COLO668 (cell line): ENCODE measurements at regions not wholly inside any gene's neighbourhood (a gene's known extent, or its start where the extent isn't known, plus 50 kb on each side); places are given as distances from the start of the nearest gene placed in this dataset.
"Not testable (repeated sequence)": the region's sequence is repeated elsewhere in the genome, so short reads cannot be mapped to it uniquely, and the experiment has no call there.

Source experiments
- DNase-seq: peaks from one replicate; lab custom pipeline; 2025; ENCODE audit not compliant: unreplicated experiment; lab: John Stamatoyannopoulos, UW

DNA sequence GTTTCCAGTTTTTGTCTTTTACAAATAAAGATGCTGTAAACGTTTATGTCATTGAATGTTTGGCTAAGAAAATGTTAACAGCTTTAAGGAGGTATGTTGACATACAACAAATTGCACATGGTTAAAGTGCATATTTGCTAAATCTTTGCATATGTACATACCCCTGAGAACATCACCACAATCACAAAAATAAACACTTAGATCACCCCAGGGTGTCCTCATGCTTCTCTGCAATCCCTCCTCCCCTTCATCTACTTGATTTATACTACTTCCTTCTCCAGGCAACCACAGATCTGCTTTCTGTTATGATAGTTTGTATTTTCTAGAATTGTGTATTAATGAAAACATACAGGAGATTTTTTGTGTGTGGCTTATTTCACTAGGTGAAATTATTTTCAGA lies 209.5 kb downstream of the GLRX3 start:
- DNase-seq = no peak

DNA sequence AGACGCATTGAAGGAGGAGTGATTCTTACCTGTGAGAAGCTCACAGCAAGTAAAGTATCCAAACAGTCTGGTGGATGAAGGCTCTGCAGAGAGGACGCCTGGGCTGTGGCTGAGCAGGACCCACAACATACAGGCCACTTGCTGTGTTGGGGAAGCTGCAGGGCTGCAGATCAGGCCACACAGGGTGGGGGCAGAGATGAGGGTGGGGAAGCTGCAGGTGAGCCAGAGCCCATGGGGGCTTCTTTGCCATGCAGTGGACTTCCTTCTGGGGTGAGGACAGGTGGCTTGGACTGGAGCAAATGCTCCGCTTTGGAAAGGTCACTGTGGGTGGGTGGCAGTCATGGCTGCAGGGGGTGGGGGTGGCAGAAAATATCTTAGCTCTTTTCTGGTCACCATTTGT lies 214.8 kb downstream of the GLRX3 start:
- no peak for DNase-seq

DNA sequence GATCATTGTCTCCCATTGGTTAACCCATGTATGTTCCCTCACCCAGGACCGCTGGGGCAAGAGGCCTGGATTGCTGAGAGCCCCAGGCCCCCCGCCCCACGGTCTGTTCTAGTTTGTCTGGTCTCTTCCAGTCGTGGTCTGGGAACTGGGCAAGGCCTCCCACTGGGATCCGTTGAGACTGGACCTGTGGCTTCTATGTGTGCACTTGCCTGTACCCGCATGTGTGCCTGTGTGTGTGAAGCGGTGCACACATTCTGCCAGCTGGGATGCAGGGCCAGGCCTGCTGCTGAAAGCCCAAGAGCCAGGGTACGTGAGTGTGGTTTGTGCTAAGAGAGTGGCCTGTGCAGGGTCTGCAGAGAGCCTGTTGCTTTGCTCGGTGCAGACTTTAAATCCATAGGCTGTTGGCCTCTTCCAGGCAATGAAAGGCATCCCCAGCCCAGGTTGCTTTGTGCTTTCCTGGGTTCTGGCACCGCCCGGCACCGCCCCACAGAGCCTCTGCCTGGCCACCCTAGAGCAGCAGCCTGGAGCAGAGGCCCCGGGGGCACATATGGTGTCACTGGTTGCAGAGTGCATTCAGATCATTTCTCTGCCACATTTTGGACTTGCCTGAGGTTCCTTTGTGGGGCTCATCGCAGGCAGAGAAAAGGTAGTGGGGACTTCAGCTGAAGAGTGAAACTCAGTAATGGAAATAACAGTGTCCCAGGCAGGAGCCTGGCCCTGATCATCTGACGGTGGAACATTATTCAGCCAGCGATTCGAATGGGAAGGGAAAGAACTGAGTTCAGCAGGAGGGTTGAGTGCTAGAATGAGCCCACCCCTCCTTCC lies 215.5 kb downstream of the GLRX3 start:
- no peak for DNase-seq

- DNase-seq = no peak
Observed at GRCh38 chr10:130352291-130352645, 216.1 kb downstream of the GLRX3 start.

GRCh38 chr10:130353928-130354572 lies 217.9 kb downstream of the GLRX3 start:
- DNase-seq = no peak

DNA sequence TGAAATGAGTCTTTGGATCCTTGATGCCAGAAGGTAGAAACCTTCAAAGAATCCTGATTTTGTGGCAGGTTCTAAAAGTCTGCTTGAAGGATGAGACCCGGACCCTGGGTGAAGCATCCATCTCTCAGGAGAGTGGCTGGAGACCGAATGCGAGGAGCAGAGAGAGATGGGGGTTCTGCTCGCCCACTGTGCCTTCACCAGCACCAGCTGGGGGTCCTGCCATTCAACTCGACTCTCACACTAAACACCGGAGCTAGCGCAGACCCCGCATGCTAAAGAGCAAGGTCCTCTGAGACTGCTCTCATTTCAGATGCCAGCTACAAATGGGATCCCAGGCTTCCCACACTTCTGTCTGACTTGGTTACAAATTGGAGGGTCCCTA lies 218.4 kb downstream of the GLRX3 start:
- DNase-seq = no peak

DNA sequence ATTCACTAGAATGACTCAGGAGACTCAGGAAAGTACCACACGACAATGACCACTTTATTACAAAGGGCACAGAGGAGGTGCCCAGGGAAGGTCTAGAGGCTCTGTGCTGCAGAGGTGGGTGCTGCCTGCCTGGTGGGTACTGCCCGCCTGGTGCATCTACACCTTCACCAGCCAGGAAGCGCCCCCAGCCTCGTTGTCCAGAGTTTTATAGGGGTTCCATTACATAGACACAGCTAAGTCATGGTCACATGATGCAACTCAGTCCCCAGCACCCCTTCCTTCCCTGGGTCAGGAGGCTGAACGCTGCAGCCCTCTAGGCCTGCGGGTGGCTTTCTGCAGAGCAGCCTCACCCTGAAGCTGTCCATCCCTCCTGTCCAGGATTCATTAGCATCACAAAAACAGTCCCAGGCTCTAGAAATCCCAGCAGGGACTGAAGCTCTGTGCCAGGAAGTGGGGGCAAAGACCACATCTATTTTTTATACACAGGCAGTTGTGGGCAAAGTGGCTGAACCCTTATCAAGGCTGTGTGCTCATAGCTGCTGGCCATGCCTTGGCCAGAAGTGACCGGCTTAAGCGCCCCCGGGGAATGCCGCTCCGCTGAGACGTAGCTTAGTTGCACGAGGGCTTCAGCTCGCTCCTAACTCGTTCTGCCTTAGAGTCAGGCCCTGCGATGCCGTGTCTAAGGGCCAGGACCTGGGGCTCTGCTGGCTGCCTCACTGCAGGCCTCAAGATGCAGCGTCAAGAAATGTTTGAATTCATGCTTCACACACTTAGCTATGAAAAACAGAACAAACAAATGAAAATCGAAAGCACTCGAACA lies 219.0 kb downstream of the GLRX3 start:
- no peak for DNase-seq

GRCh38 chr10:130356429-130356828 lies 220.2 kb downstream of the GLRX3 start:
- not testable (repeated sequence) for DNase-seq

GRCh38 chr10:130357226-130357625 lies 221.0 kb downstream of the GLRX3 start:
- DNase-seq = no peak

- no peak for DNase-seq
Observed at GRCh38 chr10:130357951-130358350, 221.8 kb downstream of the GLRX3 start.

DNA sequence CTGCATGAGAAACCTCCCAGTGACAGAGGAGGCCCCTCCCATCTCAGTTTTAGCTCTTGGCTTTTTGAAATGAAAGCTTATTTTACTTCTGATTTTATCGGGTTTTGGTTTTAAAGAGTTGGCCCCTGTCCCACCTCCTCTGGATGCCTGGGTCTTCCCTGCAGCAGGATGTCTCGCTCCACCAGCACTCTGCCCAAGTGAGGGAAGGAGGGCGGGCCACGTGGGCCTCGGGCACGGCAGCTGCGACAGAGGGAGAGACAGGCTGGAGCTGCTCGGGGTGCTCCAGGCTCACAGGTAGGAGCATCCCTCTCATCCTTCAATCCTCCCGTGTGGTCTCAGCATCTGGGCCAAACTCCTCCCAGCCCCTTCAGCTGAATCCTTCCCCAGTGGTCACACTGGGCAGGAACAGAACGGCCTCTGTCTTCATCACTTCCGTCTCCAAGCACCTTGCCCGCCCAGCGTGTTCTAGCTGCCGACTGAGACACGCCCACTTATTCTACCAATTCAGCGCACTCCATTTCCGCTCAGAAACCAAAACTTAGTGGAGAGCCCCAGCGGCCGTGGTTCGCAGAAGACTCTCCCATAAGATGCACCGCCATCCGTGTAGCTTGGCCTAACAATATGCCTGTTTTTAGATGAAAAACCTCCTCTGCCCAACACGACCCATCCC lies 222.9 kb downstream of the GLRX3 start:
- no peak for DNase-seq

DNA sequence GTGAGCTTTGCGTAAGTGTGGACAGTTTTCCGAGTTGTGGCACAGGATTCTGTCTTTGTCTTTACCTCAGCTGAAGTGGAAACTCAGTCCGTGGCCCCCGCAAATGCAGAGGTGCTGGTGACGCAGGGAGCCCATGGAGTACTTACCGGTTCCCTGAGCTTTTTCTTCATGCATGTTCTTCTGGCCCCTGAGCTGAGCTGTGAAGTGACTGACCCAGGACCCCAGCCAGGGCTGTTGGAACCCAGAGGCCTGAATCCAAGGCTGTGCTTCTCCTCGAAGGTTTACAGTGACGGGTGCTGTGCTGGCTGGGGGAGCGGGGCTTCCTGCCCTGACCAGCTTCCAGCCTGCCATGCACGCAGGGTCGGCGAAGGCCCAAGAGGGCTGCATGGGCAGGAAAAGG lies 223.5 kb downstream of the GLRX3 start:
- DNase-seq = no peak

- DNase-seq = no peak
Observed at GRCh38 chr10:130360826-130361311, 224.7 kb downstream of the GLRX3 start.

DNA sequence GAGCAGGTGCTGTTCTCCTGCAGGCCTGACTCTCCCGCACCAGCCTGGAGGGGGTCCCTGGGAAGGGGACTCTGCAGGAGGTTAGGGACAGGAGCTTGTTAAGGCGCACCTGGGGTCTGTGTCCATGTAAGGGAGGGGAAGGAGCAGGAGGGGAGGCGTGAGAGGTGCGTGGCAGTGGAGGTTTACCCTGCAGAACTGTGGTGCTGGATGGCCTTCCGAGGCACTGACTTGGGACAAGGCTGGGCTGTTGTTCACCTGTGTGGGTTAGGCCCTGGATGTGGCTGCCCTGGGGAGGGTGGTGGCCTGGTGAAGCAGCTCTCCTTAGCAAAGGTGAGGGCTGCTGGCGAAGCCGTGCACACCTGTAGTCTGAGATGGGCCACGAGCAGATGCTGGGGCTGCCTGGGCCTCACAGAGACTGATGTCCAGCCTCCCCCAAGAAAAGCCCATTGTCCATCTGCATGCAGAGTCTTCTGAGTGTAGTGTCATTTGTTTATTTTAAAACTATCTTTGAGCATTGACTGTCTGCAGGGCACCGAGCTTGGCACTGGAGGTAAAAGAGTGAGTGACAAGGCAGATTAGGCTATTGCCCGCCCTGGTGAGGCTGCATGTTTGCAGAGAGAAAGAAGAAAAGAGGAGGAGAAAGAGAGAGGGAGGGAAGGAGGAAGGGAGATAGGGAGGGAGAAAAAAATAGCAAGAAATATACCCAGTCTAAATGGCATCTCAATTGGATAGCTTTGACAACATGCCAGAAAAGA lies 225.3 kb downstream of the GLRX3 start:
- DNase-seq = no peak

GRCh38 chr10:130362308-130362761 lies 226.1 kb downstream of the GLRX3 start:
- DNase-seq = no peak

DNA sequence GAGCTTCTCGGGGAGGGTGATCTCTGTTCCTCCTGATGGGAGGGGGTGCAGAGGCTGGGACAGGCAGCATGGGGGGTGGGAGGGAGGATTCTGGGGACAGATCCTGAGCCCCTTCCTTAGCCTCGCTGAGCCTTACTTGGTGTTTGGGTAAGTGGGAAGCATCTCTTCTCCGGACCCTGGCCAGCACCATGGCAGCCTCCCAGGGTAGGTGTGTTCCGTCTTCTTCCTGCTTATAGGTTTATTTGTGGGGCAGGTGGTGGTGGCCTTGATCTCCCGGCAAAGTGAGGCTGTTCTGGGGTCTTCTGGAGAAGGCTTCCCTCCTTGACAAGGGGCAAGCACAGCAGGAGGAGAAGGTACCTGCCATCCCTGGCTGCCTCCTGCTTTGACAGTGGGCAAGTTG lies 226.9 kb downstream of the GLRX3 start:
- no peak for DNase-seq

DNA sequence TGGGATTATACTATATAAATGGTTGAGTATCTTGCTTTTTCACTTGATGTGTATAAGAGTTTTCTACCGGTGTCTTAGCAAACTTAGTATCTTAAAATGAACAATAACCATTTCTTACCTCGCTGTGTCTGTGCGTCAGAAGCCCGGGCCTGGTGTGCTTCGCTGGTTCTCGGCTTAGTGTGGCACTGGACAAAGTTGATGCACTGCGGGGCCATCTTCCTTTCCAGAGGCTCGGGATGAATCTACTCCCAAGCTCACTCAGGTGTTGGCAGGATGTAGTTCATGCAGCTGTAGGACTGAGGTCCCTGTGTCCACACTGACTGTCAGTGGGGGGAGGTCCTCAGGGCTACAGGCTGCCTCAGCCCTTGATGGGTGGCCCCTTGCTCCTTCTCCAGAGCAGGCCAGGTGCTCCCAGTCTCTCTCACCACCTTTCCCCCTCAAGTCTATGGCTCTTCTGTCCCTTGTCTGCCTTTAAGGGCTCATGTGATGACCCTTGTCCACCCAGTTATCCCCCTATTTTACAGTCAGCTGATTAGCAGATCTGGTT lies 227.8 kb downstream of the GLRX3 start:
- no peak for DNase-seq

- no peak for DNase-seq
Observed at GRCh38 chr10:130364631-130365411, 228.6 kb downstream of the GLRX3 start.
